GM23338 (cell line): ENCODE measurements at regions not wholly inside any gene's neighbourhood (a gene's known extent, or its start where the extent isn't known, plus 50 kb on each side); places are given as distances from the start of the nearest gene placed in this dataset.

Experiments
- ATAC-seq: fragments of 200-7000 bp; cut with Tn5 transposase; 3 replicates; pipeline ENCODE4 v1.9.1; 2020
- DNase-seq: peaks from one replicate; pipeline ENCODE4 v3.0.0-alpha.2; 2015; ENCODE audit warnings: low spot score
- H2AFZ ChIP-seq: fragments of 200-600 bp; sonication (generic); 2 replicates; pipeline ENCODE4 v1.8.0; 2016; ENCODE audit warnings: antibody characterized with exemption, mild to moderate bottlenecking, moderate library complexity
- H3F3A ChIP-seq: fragments of 200-600 bp; sonication (generic); replicated peaks from 2 replicates; pipeline ENCODE4 v1.8.0; 2017; ENCODE audit warnings: antibody characterized with exemption, mixed run types, low read depth
- H3K27ac ChIP-seq: fragments of 200-600 bp; sonication (generic); 2 replicates; pipeline ENCODE4 v1.6.1; 2016; ENCODE audit warnings: low read depth
- H3K27me3 ChIP-seq: fragments of 200-600 bp; sonication (generic); 2 replicates; pipeline ENCODE4 v1.8.0; 2016; ENCODE audit warnings: mild to moderate bottlenecking, mixed run types, moderate library complexity; ENCODE audit not compliant: insufficient read depth
- H3K36me3 ChIP-seq: fragments of 200-600 bp; sonication (generic); 2 replicates; pipeline ENCODE4 v1.8.0; 2016; ENCODE audit warnings: mild to moderate bottlenecking; ENCODE audit not compliant: insufficient read depth
- H3K4me1 ChIP-seq: fragments of 200-600 bp; sonication (generic); 2 replicates; pipeline ENCODE4 v1.8.0; 2016; ENCODE audit warnings: mild to moderate bottlenecking, moderate library complexity; ENCODE audit not compliant: insufficient read depth
- H3K4me2 ChIP-seq: fragments of 200-600 bp; sonication (generic); 2 replicates; pipeline ENCODE4 v1.7.1; 2017; ENCODE audit warnings: mixed run types
- H3K4me3 ChIP-seq: fragments of 200-600 bp; sonication (generic); 2 replicates; pipeline ENCODE4 v1.6.1; 2016; ENCODE audit warnings: mixed run types
- H3K79me2 ChIP-seq: fragments of 200-600 bp; sonication (generic); replicated peaks from 2 replicates; pipeline ENCODE4 v1.8.0; 2017; ENCODE audit warnings: mild to moderate bottlenecking; ENCODE audit not compliant: insufficient read depth
- H3K9me2 ChIP-seq: fragments of 200-600 bp; sonication (generic); 2 replicates; pipeline ENCODE4 v1.8.0; 2017; ENCODE audit not compliant: insufficient read depth
- H4K20me1 ChIP-seq: fragments of 200-600 bp; sonication (generic); replicated peaks from 2 replicates; pipeline ENCODE4 v1.8.0; 2017; ENCODE audit warnings: mild to moderate bottlenecking; ENCODE audit not compliant: insufficient read depth
- H3K27ac Mint-ChIP-seq: 2 replicates; pipeline ENCODE4 v1.8.0; 2020; ENCODE audit warnings: inconsistent platforms, mild to moderate bottlenecking, moderate library complexity, mixed read lengths
- H3K27me3 Mint-ChIP-seq: 3 replicates; pipeline ENCODE4 v1.8.0; 2022; ENCODE audit warnings: low read depth, mild to moderate bottlenecking, moderate library complexity, mixed read lengths, inconsistent platforms; ENCODE audit not compliant: insufficient read depth, poor library complexity
- H3K36me3 Mint-ChIP-seq: 3 replicates; pipeline ENCODE4 v1.8.0; 2021; ENCODE audit warnings: low read depth, mild to moderate bottlenecking, inconsistent platforms, moderate library complexity, mixed read lengths
- H3K4me1 Mint-ChIP-seq: 3 replicates; pipeline ENCODE4 v1.8.0; 2020; ENCODE audit warnings: mild to moderate bottlenecking, inconsistent platforms, mixed read lengths
- H3K4me3 Mint-ChIP-seq: 3 replicates; pipeline ENCODE4 v1.8.0; 2021; ENCODE audit warnings: moderate library complexity, mild to moderate bottlenecking, inconsistent platforms, mixed read lengths
- H3K9me3 Mint-ChIP-seq: 3 replicates; pipeline ENCODE4 v1.8.0; 2020; ENCODE audit warnings: moderate library complexity, mild to moderate bottlenecking, inconsistent platforms, mixed read lengths
- CTCF ChIP-seq, 2 experiments: fragments of 200-600 bp in 1 of 2; sonication (generic) in 1 of 2; conservative IDR thresholded peaks; 2 replicates each; pipeline versions ENCODE4 v1.5.1 to v1.6.1; 2016 to 2017; ENCODE audit warnings: antibody characterized with exemption in 2 of 2, low read depth in 2 of 2, mild to moderate bottlenecking in 2 of 2, moderate library complexity in 1 of 2
- REST ChIP-seq: IDR thresholded peaks from one replicate; pipeline ENCODE4 v1.6.1; 2018; ENCODE audit warnings: antibody characterized with exemption; ENCODE audit not compliant: unreplicated experiment
- ZNF114 ChIP-seq: fragments of 250-450 bp; sonication (Bioruptor Pico); IDR thresholded peaks from 2 replicates; pipeline ENCODE4 v1.5.0; 2020; ENCODE audit warnings: mild to moderate bottlenecking, moderate library complexity

GRCh38 chr3:103991461-103992115 lies 1375.1 kb upstream of the ALCAM start:
- Mint-ChIP-seq H3K27ac (no peak overlapping the region; the same call in 1 of the 2 replicates), H3K27me3 (no peaks in the 10 kb centered on the region), H3K9me3 (no peaks in the 10 kb centered on the region), H3K4me1 (no peaks in the 10 kb centered on the region), H3K4me3 (no peak overlapping the region), H3K36me3 (no peaks in the 10 kb centered on the region)
- H4K20me1 ChIP-seq, result no peaks in the 10 kb centered on the region
- H3F3A ChIP-seq, result no peaks in the 10 kb centered on the region
- no peaks in the 10 kb centered on the region for H3K27me3 ChIP-seq
- no peak overlapping the region for H3K27ac ChIP-seq
- no peaks in the 10 kb centered on the region for H3K9me2 ChIP-seq
- no peaks in the 10 kb centered on the region for H3K4me1 ChIP-seq
- H3K79me2 ChIP-seq, result no peaks in the 10 kb centered on the region
- TF ChIP-seq REST (no peak), CTCF (conservative IDR thresholded peaks at IDR 0.05; ENCODE audit: low read depth in 2 of 2) (peak; percentile 78 to 96)
- no peak overlapping the region for H3K4me2 ChIP-seq
- ATAC-seq, result peak; percentile 85
- H3K4me3 ChIP-seq, result no peak overlapping the region
- peak overlapping the region; percentile 48; the same call in 1 of the 2 replicates for H2AFZ ChIP-seq
- H3K36me3 ChIP-seq, result no peaks in the 10 kb centered on the region
- peak; percentile 75 for DNase-seq

- Histone ChIP-seq H3K27me3 (no peaks in the 10 kb centered on the region), H3K79me2 (no peaks in the 10 kb centered on the region), H3K9me2 (no peaks in the 10 kb centered on the region), H3K4me2 (no peak overlapping the region), H3F3A (no peaks in the 10 kb centered on the region), H3K36me3 (no peaks in the 10 kb centered on the region), H3K27ac (no peak overlapping the region), H3K4me3 (no peak overlapping the region), H4K20me1 (no peaks in the 10 kb centered on the region), H2AFZ (no peak overlapping the region), H3K4me1 (no peaks in the 10 kb centered on the region)
- peak; percentile 18 to 39; a peak in 2 of 4 replicates for TF ChIP-seq CTCF (conservative IDR thresholded peaks at IDR 0.05; ENCODE audit: low read depth in 2 of 2)
- TF ChIP-seq ZNF114 (CRISPR knock-in tag), result no peak
- H3K36me3 Mint-ChIP-seq, result no peaks in the 10 kb centered on the region
- DNase-seq (peak; percentile 30), ATAC-seq (peak; percentile 63)
- H3K4me3 Mint-ChIP-seq, result no peak overlapping the region
- no peaks in the 10 kb centered on the region for H3K9me3 Mint-ChIP-seq
- H3K27ac Mint-ChIP-seq, result no peak overlapping the region
- H3K4me1 Mint-ChIP-seq, result no peaks in the 10 kb centered on the region
- H3K27me3 Mint-ChIP-seq, result no peaks in the 10 kb centered on the region
Measured at GRCh38 chr3:103992469-103992868, 1374.2 kb upstream of the ALCAM start.
